ENCODE measurements at regions not wholly inside any gene's neighbourhood (a gene's known extent, or its start where the extent isn't known, plus 50 kb on each side); places are given as distances from the start of the nearest gene placed in this dataset.

DNA sequence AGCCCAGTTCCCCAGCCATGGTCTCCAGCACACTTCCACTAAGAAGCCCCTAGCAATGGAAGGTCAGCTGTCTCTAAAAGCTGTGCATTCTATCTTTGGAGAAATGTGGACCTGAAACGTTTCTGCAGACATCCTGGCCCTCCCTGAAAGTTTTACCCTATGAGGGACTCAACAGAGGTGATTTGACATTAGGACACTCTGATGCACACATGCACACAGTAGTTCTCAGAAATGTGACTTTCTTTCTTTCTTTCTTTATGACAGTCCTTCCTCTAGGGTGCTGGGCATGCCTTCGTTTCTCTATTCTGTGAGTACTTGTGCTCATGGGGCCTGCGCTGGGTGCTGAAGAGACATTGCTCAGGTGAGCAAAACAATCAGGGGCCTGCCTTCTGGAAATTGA lies 857.3 kb downstream of the RNF144A start:
- POLR2A ChIA-PET: no interaction called here
- no peak for TF ChIP-seq CTCF (IDR thresholded peaks at IDR 0.05; ENCODE audit: control extremely low read depth, extremely low read depth, low read depth, missing control alignments)
- no peak for DNase-seq (ENCODE audit: extremely low spot score)
- CTCF ChIA-PET: no interaction called here

GRCh38 chr2:7777668-7778067 lies 860.5 kb downstream of the RNF144A start:
- DNase-seq (ENCODE audit: extremely low spot score): no peak
- CTCF ChIA-PET: no interaction called here
- TF ChIP-seq CTCF (IDR thresholded peaks at IDR 0.05; ENCODE audit: control extremely low read depth, extremely low read depth, low read depth, missing control alignments): no peak
- POLR2A ChIA-PET: no interaction called here

- TF ChIP-seq CTCF (IDR thresholded peaks at IDR 0.05; ENCODE audit: control extremely low read depth, extremely low read depth, low read depth, missing control alignments): no peak
- CTCF ChIA-PET: no interaction called here
- DNase-seq (ENCODE audit: extremely low spot score): no peak
- POLR2A ChIA-PET: no interaction called here
Measured at GRCh38 chr2:7780321-7780720, 863.1 kb downstream of the RNF144A start.

DNA sequence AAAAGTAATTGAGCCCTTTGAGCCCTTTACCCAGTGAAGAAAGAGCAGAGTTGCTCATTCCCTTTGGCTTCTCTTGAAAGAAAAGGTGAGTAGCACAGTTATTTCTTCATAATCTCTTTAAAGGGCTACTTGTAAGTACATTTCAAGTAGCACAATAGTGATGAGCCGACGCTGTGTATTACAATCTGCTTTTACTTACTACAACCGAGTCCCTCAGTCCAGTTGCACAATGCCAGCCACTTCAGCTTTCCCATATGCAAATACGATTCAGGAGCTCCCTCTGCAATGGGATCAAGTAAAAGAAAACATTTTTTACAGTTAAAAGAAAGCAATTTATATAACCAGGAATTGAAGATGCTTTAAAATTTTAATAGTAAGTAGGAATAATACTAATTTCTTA lies 868.5 kb downstream of the RNF144A start:
- no peak for DNase-seq (ENCODE audit: extremely low spot score)
- CTCF ChIA-PET: interaction anchor here (1.0 to 1.3 kb wide), 2 partner anchors 9 to 13 kb away, joined by 3 read pairs; no protein-coding TSS in a partner anchor
- TF ChIP-seq CTCF (IDR thresholded peaks at IDR 0.05; ENCODE audit: control extremely low read depth, extremely low read depth, low read depth, missing control alignments): no peak
- POLR2A ChIA-PET: no interaction called here

GRCh38 chr2:7788736-7789135 lies 871.5 kb downstream of the RNF144A start:
- ChIA-PET CTCF (interaction anchor here (0.9 kb wide), 1 partner anchor 482 kb away, joined by 3 read pairs; no protein-coding TSS in a partner anchor), POLR2A (no interaction called here)
- DNase-seq (ENCODE audit: extremely low spot score): no peak
- TF ChIP-seq CTCF (IDR thresholded peaks at IDR 0.05; ENCODE audit: control extremely low read depth, extremely low read depth, low read depth, missing control alignments): no peak

DNA sequence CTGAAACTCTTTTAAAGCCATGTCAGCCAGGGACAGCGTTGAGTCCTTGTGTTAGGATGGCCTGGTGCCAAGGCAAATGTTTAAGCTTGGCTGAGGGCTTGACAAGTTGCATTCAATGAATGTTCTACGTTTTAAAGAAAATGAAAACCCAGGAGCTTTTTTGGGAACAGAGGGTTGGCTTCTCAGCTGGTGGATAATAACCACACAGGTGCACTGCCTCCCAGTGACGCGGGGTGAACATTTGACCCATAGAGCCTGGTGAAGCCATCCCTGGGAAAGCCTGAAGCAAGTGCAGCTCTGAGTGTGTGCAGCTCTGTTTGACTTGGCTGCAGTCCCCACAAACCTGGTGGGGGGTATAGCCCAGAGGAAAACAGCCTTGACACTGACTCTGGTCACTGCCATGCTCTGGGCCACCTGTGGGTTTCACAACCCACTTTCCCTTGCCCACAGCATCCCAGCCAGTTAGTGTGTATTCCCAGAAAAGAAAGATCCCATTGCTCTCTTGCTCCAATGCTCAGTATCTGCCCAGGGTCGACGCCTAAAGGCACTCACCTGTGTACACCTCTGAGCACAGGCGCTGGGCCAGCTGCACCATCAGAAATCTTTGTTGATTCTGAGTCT lies 874.9 kb downstream of the RNF144A start:
- ChIA-PET POLR2A (no interaction called here), CTCF (no interaction called here)
- no peak for TF ChIP-seq CTCF (IDR thresholded peaks at IDR 0.05; ENCODE audit: control extremely low read depth, extremely low read depth, low read depth, missing control alignments)
- no peak for DNase-seq (ENCODE audit: extremely low spot score)
